ENCODE measurements at regions not wholly inside any gene's neighbourhood (a gene's known extent, or its start where the extent isn't known, plus 50 kb on each side); places are given as distances from the start of the nearest gene placed in this dataset.
"Not testable (repeated sequence)": the region's sequence is repeated elsewhere in the genome, so short reads cannot be mapped to it uniquely, and the experiment has no call there.

DNA sequence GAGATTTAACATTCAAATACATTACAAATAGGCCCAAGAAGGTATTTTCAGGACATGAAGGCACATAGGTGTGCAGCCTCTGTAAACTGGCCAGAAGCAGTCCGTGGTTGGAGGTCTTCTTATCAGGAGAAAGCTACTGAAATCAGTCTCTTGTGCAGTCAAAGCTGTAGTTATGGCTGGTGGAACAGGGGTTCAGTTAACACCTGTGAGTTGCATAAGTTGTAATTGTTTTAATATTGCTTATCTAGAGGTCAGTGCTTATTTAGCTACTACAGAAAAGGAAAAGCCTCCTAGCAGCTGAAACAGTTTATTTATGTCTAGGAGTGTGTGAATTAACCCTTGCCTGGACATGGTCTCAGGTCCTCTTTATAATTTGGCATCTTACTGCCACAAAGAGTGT is 377.6 kb upstream of the MDGA2 start:
- DNase-seq (ENCODE audit: low read depth in 2 of 2), result no peak

DNA sequence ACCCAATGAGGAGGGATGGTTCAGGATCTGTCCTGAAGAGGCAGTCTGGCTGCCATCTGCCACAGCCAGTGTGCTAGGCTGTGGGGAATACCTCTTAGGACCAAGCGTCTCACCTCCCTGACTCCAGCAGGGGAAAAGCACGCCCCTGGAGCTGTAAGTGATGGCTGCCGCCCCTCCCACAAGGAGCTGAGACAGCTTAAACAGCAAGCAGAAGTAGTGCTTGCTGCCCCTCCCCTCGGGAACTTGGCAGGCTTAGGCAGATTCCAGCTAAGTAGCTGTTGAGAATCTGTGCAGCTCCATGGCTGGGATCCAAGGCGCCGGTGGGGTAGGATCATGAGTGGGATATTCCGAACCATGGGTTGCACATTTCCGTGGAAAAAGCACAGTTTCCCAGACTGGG is 360.4 kb upstream of the MDGA2 start:
- DNase-seq (ENCODE audit: low read depth in 2 of 2), result no peak

- DNase-seq (ENCODE audit: low read depth in 2 of 2), result no peak
Measured at GRCh38 chr14:48027115-48027514, 351.7 kb upstream of the MDGA2 start.

- no peak for DNase-seq (ENCODE audit: low read depth in 2 of 2)
Measured at GRCh38 chr14:48023881-48024280, 348.5 kb upstream of the MDGA2 start.

GRCh38 chr14:48011484-48011883 is 336.1 kb upstream of the MDGA2 start:
- not testable (repeated sequence) for DNase-seq (ENCODE audit: low read depth in 2 of 2)

DNA sequence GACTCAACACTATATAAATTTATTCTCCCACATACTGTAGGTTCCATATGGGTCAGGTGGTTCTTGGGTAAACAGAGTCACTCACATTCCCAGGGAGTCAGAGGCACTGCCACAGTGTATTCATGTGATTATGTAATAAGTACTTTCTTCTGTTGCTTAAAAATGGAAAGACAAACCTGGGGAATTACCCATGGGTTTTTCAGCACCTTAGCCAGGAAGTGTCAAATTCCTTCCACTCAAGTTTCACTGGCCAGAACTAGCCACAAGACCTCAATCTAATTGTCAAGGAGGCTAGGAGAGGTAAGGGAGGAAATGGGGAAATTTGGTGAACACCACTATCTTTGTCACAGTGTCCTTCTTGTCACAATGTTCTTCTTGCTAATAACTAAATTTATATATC is 333.2 kb upstream of the MDGA2 start:
- no peak for DNase-seq (ENCODE audit: low read depth in 2 of 2)

DNA sequence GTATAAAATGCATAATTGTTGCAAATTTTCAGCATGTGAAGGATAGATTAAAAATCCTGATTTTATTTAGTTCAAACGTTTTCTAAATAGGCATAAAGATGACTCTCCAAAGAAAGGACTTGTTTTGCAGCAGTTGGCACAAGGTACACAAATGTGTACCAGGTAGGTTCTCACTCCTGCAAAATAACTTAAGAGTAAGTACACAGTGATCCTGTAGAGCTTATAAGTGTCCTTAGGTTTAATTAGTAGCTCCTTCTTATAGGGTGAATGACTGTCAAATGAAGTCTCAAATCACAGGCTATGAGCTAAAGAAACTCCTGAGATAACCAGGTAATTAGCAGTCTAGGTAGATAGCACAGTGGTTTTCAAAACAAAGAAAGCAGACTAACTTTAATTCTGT is 330.6 kb upstream of the MDGA2 start:
- no peak for DNase-seq (ENCODE audit: low read depth in 2 of 2)

DNA sequence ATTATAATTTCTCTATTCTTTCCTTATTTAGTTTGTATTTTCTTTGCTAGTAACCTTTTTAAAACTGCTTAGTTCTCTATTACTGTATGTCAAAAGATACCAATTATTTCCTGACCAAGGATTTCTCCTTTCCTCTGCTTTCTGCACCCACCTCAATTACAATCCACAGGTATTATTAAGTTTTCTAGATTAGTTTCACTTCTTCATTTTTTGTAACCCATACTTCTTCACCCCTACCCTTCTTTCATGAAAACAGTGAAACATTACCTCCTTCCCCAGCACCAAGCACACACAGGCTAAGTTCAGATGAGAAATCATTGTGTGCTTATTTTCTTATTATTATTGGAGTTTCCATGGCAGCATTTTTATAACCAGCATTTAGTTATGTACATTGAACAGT is 318.5 kb upstream of the MDGA2 start:
- DNase-seq (ENCODE audit: low read depth in 2 of 2), result no peak

- DNase-seq (ENCODE audit: low read depth in 2 of 2), result no peak
Measured at GRCh38 chr14:47988175-47988574, 312.8 kb upstream of the MDGA2 start.

DNA sequence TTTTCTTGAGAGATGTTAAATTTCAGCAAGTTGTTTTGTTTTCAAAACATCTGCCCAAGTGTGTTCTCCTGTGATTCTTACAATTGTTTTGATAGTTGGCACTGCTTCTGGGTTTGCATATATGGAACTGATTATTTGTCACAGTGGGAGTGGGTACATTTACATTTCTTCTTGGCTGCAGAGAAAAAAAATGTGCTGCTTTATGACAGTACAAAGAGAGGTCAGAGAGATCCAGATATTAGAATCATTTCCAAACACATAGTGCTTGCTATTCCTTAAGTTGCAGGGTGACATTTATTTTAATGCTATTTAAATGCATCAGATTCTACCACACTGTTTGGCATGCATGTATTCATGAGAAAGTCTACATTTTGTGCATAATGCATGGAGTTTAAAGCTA is 303.5 kb upstream of the MDGA2 start:
- DNase-seq (ENCODE audit: low read depth in 2 of 2), result no peak

DNA sequence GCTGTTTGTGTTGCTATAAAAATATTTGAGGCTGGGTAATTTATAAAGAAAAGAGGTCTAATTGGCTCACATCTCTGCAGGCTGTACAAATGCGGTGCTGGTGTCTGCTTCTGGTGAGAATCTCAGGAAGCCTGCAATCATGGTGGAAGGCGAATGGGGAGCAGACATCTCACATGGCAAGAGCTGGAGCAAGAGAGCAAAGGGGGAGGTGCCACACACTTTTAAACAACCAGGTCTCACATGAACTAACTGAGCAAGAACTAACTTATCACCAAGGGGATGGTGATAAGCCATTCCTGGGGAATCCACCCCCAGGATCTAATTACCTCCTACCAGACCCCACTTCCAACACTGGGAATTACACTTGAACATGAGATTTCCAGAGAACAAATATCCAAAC is 300.7 kb upstream of the MDGA2 start:
- DNase-seq (ENCODE audit: low read depth in 2 of 2), result no peak

DNA sequence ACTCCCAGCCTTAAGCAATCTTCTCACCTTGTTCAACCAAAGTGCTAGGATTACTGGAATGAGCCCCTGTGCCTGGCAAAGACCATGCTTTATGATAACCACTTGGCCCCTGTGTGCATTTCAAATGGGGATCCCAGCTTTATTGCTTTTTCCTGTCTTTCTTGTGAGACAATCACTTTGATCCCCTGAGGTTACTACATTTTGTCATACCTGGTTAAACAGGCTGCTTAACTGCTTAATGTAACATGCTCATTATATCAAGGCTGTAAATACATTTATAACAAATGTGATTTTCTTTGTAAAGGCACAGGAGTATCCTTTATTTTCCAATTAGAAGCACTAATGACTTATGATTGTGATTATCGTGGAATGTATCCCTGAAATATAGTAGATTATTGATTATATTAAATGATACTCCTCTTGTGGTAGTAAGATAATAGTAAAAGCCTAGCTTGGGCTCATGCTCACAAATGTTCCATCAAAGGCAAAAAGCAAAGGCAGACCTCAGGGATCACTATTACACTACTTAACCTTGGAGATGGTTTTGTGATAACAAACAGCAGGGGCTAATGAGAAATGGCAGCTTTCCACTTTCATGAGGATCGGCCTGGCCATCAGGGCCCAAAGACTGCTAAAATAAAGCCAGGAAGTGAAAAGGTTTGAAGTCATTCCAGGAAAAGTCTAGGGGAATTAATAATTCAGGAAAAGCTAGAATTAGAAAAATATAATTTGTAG is 290.8 kb upstream of the MDGA2 start:
- DNase-seq (ENCODE audit: low read depth in 2 of 2), result no peak

DNA sequence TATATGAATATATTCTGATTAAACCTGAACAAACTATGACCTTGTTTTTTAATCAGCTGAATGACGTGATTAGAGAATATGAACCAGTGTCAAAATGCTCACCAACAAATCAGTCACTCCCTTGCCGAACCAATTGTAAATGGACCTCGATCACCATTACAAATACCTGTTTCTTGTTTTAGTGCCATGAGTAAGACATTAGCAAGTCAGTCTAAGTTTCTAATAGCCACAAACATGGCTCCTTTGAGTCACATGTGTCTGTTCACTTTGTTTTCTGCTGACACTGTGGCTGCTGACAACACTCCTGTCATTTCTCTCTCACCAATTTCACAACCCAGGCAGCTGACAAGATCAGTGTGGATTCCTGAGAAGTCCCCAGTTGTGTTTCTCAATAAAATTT is 286.2 kb upstream of the MDGA2 start:
- no peak for DNase-seq (ENCODE audit: low read depth in 2 of 2)

- DNase-seq (ENCODE audit: low read depth in 2 of 2), result no peak
Measured at GRCh38 chr14:47959740-47960139, 284.3 kb upstream of the MDGA2 start.

DNA sequence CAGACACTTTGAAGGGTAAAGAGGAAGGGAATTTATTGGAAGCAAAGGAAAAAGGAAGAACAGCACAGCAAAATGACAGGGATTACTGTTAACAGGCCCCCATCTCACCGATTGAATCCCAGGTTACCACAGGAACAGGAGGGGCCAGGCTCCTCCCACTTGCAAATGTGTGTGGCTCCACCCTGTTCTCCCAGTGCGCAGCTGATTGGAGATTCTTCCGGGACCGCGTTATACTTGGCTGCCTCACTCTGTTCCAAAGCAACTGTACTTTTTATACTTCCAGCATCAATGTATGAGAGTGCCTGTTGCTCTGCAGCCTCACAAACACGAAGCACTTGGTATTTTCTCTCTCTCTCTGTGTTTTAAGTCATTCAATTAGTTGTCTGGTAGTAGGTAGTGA is 273.6 kb upstream of the MDGA2 start:
- no peak for DNase-seq (ENCODE audit: low read depth in 2 of 2)

- DNase-seq (ENCODE audit: low read depth in 2 of 2), result no peak
Measured at GRCh38 chr14:47935332-47935731, 259.9 kb upstream of the MDGA2 start.

DNA sequence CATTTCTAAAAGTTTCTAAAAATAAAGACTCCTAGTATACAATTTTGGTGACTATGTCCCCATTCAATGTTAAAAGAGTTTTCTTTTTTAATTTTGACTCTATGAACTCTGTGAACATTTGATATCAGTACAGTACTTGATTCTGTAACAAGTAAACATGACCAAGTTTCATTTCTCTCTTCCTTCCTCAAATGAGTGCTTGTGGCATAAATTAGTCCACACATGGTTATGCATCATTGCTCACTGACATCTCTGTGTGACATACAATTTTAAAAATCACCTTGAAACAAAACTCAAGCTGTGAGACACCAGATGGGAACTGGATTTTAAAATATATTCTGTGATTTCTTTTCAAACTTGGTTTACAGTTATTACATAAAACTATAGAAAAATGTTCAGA is 253.9 kb upstream of the MDGA2 start:
- DNase-seq (ENCODE audit: low read depth in 2 of 2), result no peak

- DNase-seq (ENCODE audit: low read depth in 2 of 2), result no peak
Measured at GRCh38 chr14:47921133-47921532, 245.7 kb upstream of the MDGA2 start.

GRCh38 chr14:47919997-47920396 is 244.6 kb upstream of the MDGA2 start:
- no peak for DNase-seq (ENCODE audit: low read depth in 2 of 2)

- no peak for DNase-seq (ENCODE audit: low read depth in 2 of 2)
Measured at GRCh38 chr14:47919334-47919846, 244.0 kb upstream of the MDGA2 start.

- no peak for DNase-seq (ENCODE audit: low read depth in 2 of 2)
Measured at GRCh38 chr14:47917344-47917954, 242.0 kb upstream of the MDGA2 start.

- DNase-seq (ENCODE audit: low read depth in 2 of 2), result not testable (repeated sequence)
Measured at GRCh38 chr14:47901141-47901540, 225.7 kb upstream of the MDGA2 start.

GRCh38 chr14:47899685-47900084 is 224.3 kb upstream of the MDGA2 start:
- no peak for DNase-seq (ENCODE audit: low read depth in 2 of 2)

- no peak for DNase-seq (ENCODE audit: low read depth in 2 of 2)
Measured at GRCh38 chr14:47874350-47874749, 198.9 kb upstream of the MDGA2 start.

Data from fibroblast of skin of left biceps (primary cell).